ENCODE measurements at regions not wholly inside any gene's neighbourhood (a gene's known extent, or its start where the extent isn't known, plus 50 kb on each side); places are given as distances from the start of the nearest gene placed in this dataset.

GRCh38 chr1:57603696-57604095 lies 179.8 kb upstream of the DAB1 start:
- 64% methylated on average over 4 of the region's 6 CpGs for WGBS (ENCODE audit: insufficient coverage)
- no peaks in the 10 kb centered on the region for H3K4me1 ChIP-seq (ENCODE audit: control insufficient read depth in 1 of 2, insufficient read depth in 2 of 2, low read length in 2 of 2)
- no peak overlapping the region for H3K27ac Mint-ChIP-seq

GRCh38 chr1:57600424-57600823 lies 176.6 kb upstream of the DAB1 start:
- intact Hi-C loops (cut with micrococcal nuclease), result no loop called here
- Histone ChIP-seq H3K27me3 (ENCODE audit: control insufficient read depth in 2 of 2, insufficient read depth in 2 of 2, low read length in 2 of 2) (no peaks in the 10 kb centered on the region), H3K4me3 (replicated peaks in 1 of 3; ENCODE audit: low read depth in 2 of 3, low read length in 3 of 3) (no peak overlapping the region), H3K36me3 (replicated peaks in 1 of 2; ENCODE audit: control insufficient read depth in 1 of 2, insufficient read depth in 2 of 2, low read length in 2 of 2) (no peaks in the 10 kb centered on the region), H3K4me1 (ENCODE audit: control insufficient read depth in 1 of 2, insufficient read depth in 2 of 2, low read length in 2 of 2) (no peaks in the 10 kb centered on the region), H3K9me3 (replicated peaks in 1 of 2; ENCODE audit: control insufficient read depth in 1 of 2, insufficient read depth in 1 of 2, low read length in 2 of 2) (no peaks in the 10 kb centered on the region), H3K79me2 (ENCODE audit: insufficient read depth, low read length) (no peaks in the 10 kb centered on the region), H3K27ac (ENCODE audit: low read depth in 1 of 2, low read length in 2 of 2) (no peak overlapping the region), H4K20me1 (ENCODE audit: insufficient read depth, low read length) (no peaks in the 10 kb centered on the region), H3K4me2 (replicated peaks; ENCODE audit: extremely low read depth, low read length, poor library complexity, severe bottlenecking) (no peak overlapping the region), H3K9ac (ENCODE audit: insufficient read depth, low read length, poor library complexity, severe bottlenecking) (no peak overlapping the region), H2AFZ (ENCODE audit: insufficient read depth, low read depth, low read length, poor library complexity, severe bottlenecking) (no peak overlapping the region)
- Mint-ChIP-seq H3K4me3 (no peak overlapping the region), H3K27ac (no peak overlapping the region), H3K4me1 (no peaks in the 10 kb centered on the region), H3K9me3 (peaks cover 0 to 9% (median 0%) of the 10 kb centered on the region in 7 donors), H3K36me3 (no peaks in the 10 kb centered on the region), H3K27me3 (ENCODE audit: low read depth in 3 of 3) (peaks cover 1 to 4% (median 3%) of the 10 kb centered on the region in 3 donors)
- WGBS (ENCODE audit: insufficient coverage), result no CpG with 5 or more reads among the region's 3 CpGs
- DNase-seq, result no peak
- no peak for TF ChIP-seq CTCF (IDR thresholded peaks at IDR 0.05)

More at GRCh38 chr1:57603696-57604095, 179.8 kb upstream of the DAB1 start:
- Mint-ChIP-seq H3K27me3 (ENCODE audit: low read depth in 3 of 3) (peaks cover 1 to 3% (median 2%) of the 10 kb centered on the region in 3 donors), H3K36me3 (no peaks in the 10 kb centered on the region), H3K4me3 (no peak overlapping the region), H3K9me3 (peaks cover 0 to 6% (median 0%) of the 10 kb centered on the region in 7 donors), H3K4me1 (no peaks in the 10 kb centered on the region)
- Histone ChIP-seq H3K36me3 (replicated peaks in 1 of 2; ENCODE audit: control insufficient read depth in 1 of 2, insufficient read depth in 2 of 2, low read length in 2 of 2) (no peaks in the 10 kb centered on the region), H2AFZ (ENCODE audit: insufficient read depth, low read depth, low read length, poor library complexity, severe bottlenecking) (no peak overlapping the region), H3K79me2 (ENCODE audit: insufficient read depth, low read length) (no peaks in the 10 kb centered on the region), H3K27ac (ENCODE audit: low read depth in 1 of 2, low read length in 2 of 2) (no peak overlapping the region), H3K4me2 (replicated peaks; ENCODE audit: extremely low read depth, low read length, poor library complexity, severe bottlenecking) (no peak overlapping the region), H4K20me1 (ENCODE audit: insufficient read depth, low read length) (no peaks in the 10 kb centered on the region), H3K27me3 (ENCODE audit: control insufficient read depth in 2 of 2, insufficient read depth in 2 of 2, low read length in 2 of 2) (no peaks in the 10 kb centered on the region), H3K9me3 (replicated peaks in 1 of 2; ENCODE audit: control insufficient read depth in 1 of 2, insufficient read depth in 1 of 2, low read length in 2 of 2) (no peaks in the 10 kb centered on the region), H3K4me3 (replicated peaks in 1 of 3; ENCODE audit: low read depth in 2 of 3, low read length in 3 of 3) (no peak overlapping the region), H3K9ac (ENCODE audit: insufficient read depth, low read length, poor library complexity, severe bottlenecking) (no peak overlapping the region)
- no peak for TF ChIP-seq CTCF (IDR thresholded peaks at IDR 0.05)
- no peak for DNase-seq
- intact Hi-C loops (cut with micrococcal nuclease), result no loop called here
